Panc1 (cell line): ENCODE measurements at regions not wholly inside any gene's neighbourhood (a gene's known extent, or its start where the extent isn't known, plus 50 kb on each side); places are given as distances from the start of the nearest gene placed in this dataset.

Experiments
- CTCF ChIP-seq: fragments of 450-650 bp; IDR thresholded peaks from 2 replicates; pipeline ENCODE4 v1.5.1; 2017; ENCODE audit warnings: mild to moderate bottlenecking
- SIN3A ChIP-seq: IDR thresholded peaks from 2 replicates; pipeline ENCODE4 v1.6.1; 2012; ENCODE audit warnings: low read depth, mild to moderate bottlenecking, low read length, moderate library complexity, borderline replicate concordance; ENCODE audit not compliant: insufficient read depth
- TCF7L2 ChIP-seq: IDR thresholded peaks from 2 replicates; pipeline ENCODE4 v1.6.1; 2011; ENCODE audit warnings: mild to moderate bottlenecking, low read depth, low read length, inconsistent platforms

- TF ChIP-seq CTCF: no peak
- no peak for TF ChIP-seq SIN3A
- TF ChIP-seq TCF7L2: no peak
These were observed 416.2 kb downstream of the IGSF11 start for GRCh38 chr3:118618247-118619040.
